Endothelial cell (in vitro differentiated cells): ENCODE measurements at regions not wholly inside any gene's neighbourhood (a gene's known extent, or its start where the extent isn't known, plus 50 kb on each side); places are given as distances from the start of the nearest gene placed in this dataset.

ENCODE experiments used
- DNase-seq: peaks from one replicate; pipeline ENCODE4 v3.0.0; 2021; ENCODE audit warnings: low spot score
- H3K27ac Mint-ChIP-seq: one replicate; pipeline ENCODE4 v1.8.0; 2021; ENCODE audit warnings: mixed read lengths, inconsistent platforms; ENCODE audit not compliant: unreplicated experiment
- H3K27me3 Mint-ChIP-seq: one replicate; pipeline ENCODE4 v1.8.0; 2021; ENCODE audit warnings: mild to moderate bottlenecking, moderate library complexity, mixed read lengths, inconsistent platforms; ENCODE audit not compliant: unreplicated experiment
- H3K36me3 Mint-ChIP-seq: one replicate; pipeline ENCODE4 v1.8.0; 2021; ENCODE audit warnings: mild to moderate bottlenecking, low read depth, mixed read lengths, inconsistent platforms; ENCODE audit not compliant: unreplicated experiment
- H3K4me1 Mint-ChIP-seq: one replicate; pipeline ENCODE4 v1.8.0; 2021; ENCODE audit warnings: mild to moderate bottlenecking, mixed read lengths, inconsistent platforms; ENCODE audit not compliant: unreplicated experiment
- H3K4me3 Mint-ChIP-seq: one replicate; pipeline ENCODE4 v1.8.0; 2021; ENCODE audit warnings: mild to moderate bottlenecking, mixed read lengths, inconsistent platforms; ENCODE audit not compliant: unreplicated experiment
- H3K9me3 Mint-ChIP-seq: one replicate; pipeline ENCODE4 v1.8.0; 2021; ENCODE audit warnings: mixed read lengths, inconsistent platforms; ENCODE audit not compliant: unreplicated experiment
- CTCF ChIP-seq: fragments of 200-600 bp; sonication (generic); IDR thresholded peaks from one replicate; pipeline ENCODE4 v1.5.0; 2021; ENCODE audit warnings: antibody characterized with exemption; ENCODE audit not compliant: unreplicated experiment

GRCh38 chrX:55981603-55982002 is 250.6 kb upstream of the KLF8 start:
- Mint-ChIP-seq H3K9me3 (no peaks in the 10 kb centered on the region), H3K36me3 (no peaks in the 10 kb centered on the region), H3K4me3 (no peak overlapping the region), H3K27me3 (no peaks in the 10 kb centered on the region), H3K27ac (peak overlapping the region; percentile 86), H3K4me1 (peaks cover 15% of the 10 kb centered on the region)
- no peak for TF ChIP-seq CTCF
- DNase-seq = peak; percentile 6

GRCh38 chrX:55996649-55997048 is 235.5 kb upstream of the KLF8 start:
- H3K4me3 Mint-ChIP-seq = no peak overlapping the region
- DNase-seq = no peak
- H3K27ac Mint-ChIP-seq = no peak overlapping the region
- TF ChIP-seq CTCF = no peak
- H3K36me3 Mint-ChIP-seq = no peaks in the 10 kb centered on the region
- H3K9me3 Mint-ChIP-seq = no peaks in the 10 kb centered on the region
- no peaks in the 10 kb centered on the region for H3K4me1 Mint-ChIP-seq
- peaks cover 2% of the 10 kb centered on the region for H3K27me3 Mint-ChIP-seq

GRCh38 chrX:56000174-56000573 is 232.0 kb upstream of the KLF8 start:
- no peaks in the 10 kb centered on the region for H3K4me1 Mint-ChIP-seq
- TF ChIP-seq CTCF = no peak
- no peak overlapping the region for H3K27ac Mint-ChIP-seq
- H3K27me3 Mint-ChIP-seq = no peaks in the 10 kb centered on the region
- H3K9me3 Mint-ChIP-seq = no peaks in the 10 kb centered on the region
- H3K36me3 Mint-ChIP-seq = no peaks in the 10 kb centered on the region
- no peak overlapping the region for H3K4me3 Mint-ChIP-seq
- DNase-seq = no peak

GRCh38 chrX:56000729-56001128 is 231.4 kb upstream of the KLF8 start:
- no peak overlapping the region for H3K4me3 Mint-ChIP-seq
- DNase-seq = no peak
- H3K4me1 Mint-ChIP-seq = no peaks in the 10 kb centered on the region
- no peaks in the 10 kb centered on the region for H3K36me3 Mint-ChIP-seq
- no peaks in the 10 kb centered on the region for H3K9me3 Mint-ChIP-seq
- no peak for TF ChIP-seq CTCF
- H3K27me3 Mint-ChIP-seq = peaks cover 2% of the 10 kb centered on the region
- no peak overlapping the region for H3K27ac Mint-ChIP-seq

- no peak for DNase-seq
- Mint-ChIP-seq H3K27ac (no peak overlapping the region), H3K9me3 (no peaks in the 10 kb centered on the region), H3K36me3 (peaks cover 4% of the 10 kb centered on the region), H3K27me3 (no peaks in the 10 kb centered on the region), H3K4me1 (no peaks in the 10 kb centered on the region), H3K4me3 (no peak overlapping the region)
- no peak for TF ChIP-seq CTCF
Observed at GRCh38 chrX:56025872-56026571, 206.1 kb upstream of the KLF8 start.
